ENCODE measurements at regions not wholly inside any gene's neighbourhood (a gene's known extent, or its start where the extent isn't known, plus 50 kb on each side); places are given as distances from the start of the nearest gene placed in this dataset.

- TF ChIP-seq ZNF280A (IDR thresholded peaks at IDR 0.05; ENCODE audit: low read depth, partially characterized antibody) (no peak), KAT8 (IDR thresholded peaks at IDR 0.05; ENCODE audit: low read depth) (no peak), ERF (CRISPR knock-in tag; IDR thresholded peaks at IDR 0.05) (peak; percentile 91), NR1H2 (CRISPR knock-in tag; IDR thresholded peaks at IDR 0.05) (no peak), SIX5 (IDR thresholded peaks at IDR 0.05; ENCODE audit: borderline replicate concordance in 1 of 2, insufficient read depth in 1 of 2, low read depth in 1 of 2, low read length in 2 of 2) (no peak), ZFPM2 (CRISPR knock-in tag; IDR thresholded peaks at IDR 0.05) (0 out of 2 replicates have a peak, but pooled peaks have one; percentile 54), ZNF311 (CRISPR knock-in tag; IDR thresholded peaks at IDR 0.05) (peak; percentile 95), HNRNPH1 (optimal IDR thresholded peaks at IDR 0.05; ENCODE audit: low read depth, low read length) (no peak), FOXA3 (CRISPR knock-in tag; conservative IDR thresholded peaks at IDR 0.05 in 1 of 2, IDR thresholded peaks at IDR 0.05 in 1 of 2) (0 out of 4 replicates have a peak, but pooled peaks of 1 of the 2 experiments have one; percentile 16), REST (IDR thresholded peaks at IDR 0.05; ENCODE audit: borderline replicate concordance) (no peak), REST (CRISPR knock-in tag; IDR thresholded peaks at IDR 0.05; ENCODE audit: low read depth) (peak; percentile 81), CTBP1 (IDR thresholded peaks at IDR 0.05; ENCODE audit: borderline replicate concordance) (no peak), DPF2 (IDR thresholded peaks at IDR 0.05) (no peak)
Observed at GRCh38 chr2:47297767-47298425, 71.2 kb upstream of the EPCAM start (continued).

All from K562 (cell line).